ENCODE measurements at regions not wholly inside any gene's neighbourhood (a gene's known extent, or its start where the extent isn't known, plus 50 kb on each side); places are given as distances from the start of the nearest gene placed in this dataset.

DNA sequence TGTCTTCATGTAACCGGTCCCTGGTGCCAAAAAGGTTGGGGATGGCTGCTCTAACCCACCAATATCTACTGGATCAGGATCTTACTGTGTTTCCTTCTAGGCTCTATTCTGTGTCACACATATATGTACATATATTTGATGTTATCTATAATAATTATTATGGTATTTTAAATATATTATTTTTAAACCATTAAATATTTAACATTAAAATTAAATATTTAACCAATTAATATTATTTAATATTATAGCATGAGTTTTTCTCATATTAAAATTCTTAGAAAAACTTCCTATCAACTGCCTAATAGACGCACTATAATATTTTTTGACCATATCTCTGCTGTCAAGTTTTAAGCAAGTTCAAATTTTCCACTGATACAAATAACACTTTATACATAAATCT lies 196.9 kb upstream of the PLET1 start:
- Histone ChIP-seq H3K27ac (ENCODE audit: low read length) (no peak overlapping the region), H3K9me3 (ENCODE audit: control insufficient read depth, low read depth, low read length) (no peaks in the 10 kb centered on the region), H3K4me1 (ENCODE audit: control insufficient read depth, insufficient read depth, low read length) (no peaks in the 10 kb centered on the region), H3K4me3 (ENCODE audit: low read length) (no peak overlapping the region), H3K27me3 (ENCODE audit: control insufficient read depth, insufficient read depth, low read length) (no peaks in the 10 kb centered on the region), H3K36me3 (ENCODE audit: control insufficient read depth, insufficient read depth, low read length) (no peaks in the 10 kb centered on the region)
- WGBS (ENCODE audit: insufficient coverage, low lambda C conversion rate): no CpG with 5 or more reads among the region's 2 CpGs
- DNase-seq: no peak

DNA sequence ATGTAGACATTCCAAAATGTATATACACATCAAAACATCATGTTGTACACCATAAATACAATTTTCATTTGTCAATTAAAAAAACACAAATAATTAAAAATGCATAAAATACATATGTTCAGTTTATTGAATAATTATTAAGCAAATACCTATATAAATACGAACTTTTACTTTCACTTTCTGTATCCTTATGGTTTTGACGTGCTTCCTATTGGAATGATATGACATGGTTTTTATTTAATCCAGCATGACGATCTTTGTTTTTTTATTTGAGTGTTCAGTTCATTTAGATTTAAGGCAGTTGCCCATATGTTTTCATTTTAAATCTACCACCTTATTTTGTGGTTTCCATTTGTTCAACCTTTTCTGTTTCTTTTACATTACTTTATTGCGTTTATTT lies 198.3 kb upstream of the PLET1 start:
- no peak for DNase-seq
- no peaks in the 10 kb centered on the region for H3K36me3 ChIP-seq (ENCODE audit: control insufficient read depth, insufficient read depth, low read length)
- 86% methylated on average over 4 of the region's 4 CpGs for WGBS (ENCODE audit: insufficient coverage, low lambda C conversion rate)

DNA sequence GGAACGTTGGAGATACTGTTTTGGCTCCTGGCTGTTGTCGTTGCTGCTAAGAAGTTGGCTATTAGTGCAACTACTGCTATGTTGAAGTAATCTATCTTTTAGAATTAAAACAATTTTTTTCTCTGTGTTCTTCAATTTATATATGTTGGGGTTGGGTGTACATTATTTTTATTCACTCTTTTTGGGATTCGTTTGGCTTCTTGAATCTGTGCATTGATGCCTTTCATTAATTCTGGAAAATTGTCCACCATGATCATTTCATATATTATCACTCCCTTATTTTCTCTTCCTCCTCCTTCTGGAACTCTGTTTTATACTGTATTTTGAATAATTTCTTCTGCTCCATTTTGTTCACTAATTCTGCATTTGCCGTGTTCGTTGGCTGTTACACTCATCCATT lies 199.5 kb upstream of the PLET1 start:
- Histone ChIP-seq H3K27me3 (ENCODE audit: control insufficient read depth, insufficient read depth, low read length) (no peaks in the 10 kb centered on the region), H3K9me3 (ENCODE audit: control insufficient read depth, low read depth, low read length) (no peaks in the 10 kb centered on the region), H3K27ac (ENCODE audit: low read length) (no peak overlapping the region), H3K36me3 (ENCODE audit: control insufficient read depth, insufficient read depth, low read length) (no peaks in the 10 kb centered on the region), H3K4me1 (ENCODE audit: control insufficient read depth, insufficient read depth, low read length) (no peaks in the 10 kb centered on the region), H3K4me3 (ENCODE audit: low read length) (no peak overlapping the region)
- no peak for DNase-seq
- WGBS (ENCODE audit: insufficient coverage, low lambda C conversion rate): 94% methylated on average over 4 of the region's 5 CpGs

More for the DNA sequence above, 198.3 kb upstream of the PLET1 start:
- H3K4me1 ChIP-seq (ENCODE audit: control insufficient read depth, insufficient read depth, low read length): no peaks in the 10 kb centered on the region
- no peak overlapping the region for H3K27ac ChIP-seq (ENCODE audit: low read length)
- H3K4me3 ChIP-seq (ENCODE audit: low read length): no peak overlapping the region
- no peaks in the 10 kb centered on the region for H3K9me3 ChIP-seq (ENCODE audit: control insufficient read depth, low read depth, low read length)
- no peaks in the 10 kb centered on the region for H3K27me3 ChIP-seq (ENCODE audit: control insufficient read depth, insufficient read depth, low read length)

GRCh38 chr11:112464949-112465348 lies 204.3 kb upstream of the PLET1 start:
- Histone ChIP-seq H3K27me3 (ENCODE audit: control insufficient read depth, insufficient read depth, low read length) (no peaks in the 10 kb centered on the region), H3K27ac (ENCODE audit: low read length) (no peak overlapping the region), H3K4me3 (ENCODE audit: low read length) (no peak overlapping the region), H3K36me3 (ENCODE audit: control insufficient read depth, insufficient read depth, low read length) (no peaks in the 10 kb centered on the region), H3K9me3 (ENCODE audit: control insufficient read depth, low read depth, low read length) (no peaks in the 10 kb centered on the region), H3K4me1 (ENCODE audit: control insufficient read depth, insufficient read depth, low read length) (no peaks in the 10 kb centered on the region)
- no CpG with 5 or more reads among the region's 1 CpG for WGBS (ENCODE audit: insufficient coverage, low lambda C conversion rate)
- no peak for DNase-seq

GRCh38 chr11:112465433-112466024 lies 204.9 kb upstream of the PLET1 start:
- peaks cover under 1% of the 10 kb centered on the region for H3K27me3 ChIP-seq (ENCODE audit: control insufficient read depth, insufficient read depth, low read length)
- H3K4me1 ChIP-seq (ENCODE audit: control insufficient read depth, insufficient read depth, low read length): no peaks in the 10 kb centered on the region
- no peak overlapping the region for H3K27ac ChIP-seq (ENCODE audit: low read length)
- no peaks in the 10 kb centered on the region for H3K9me3 ChIP-seq (ENCODE audit: control insufficient read depth, low read depth, low read length)
- H3K4me3 ChIP-seq (ENCODE audit: low read length): no peak overlapping the region
- DNase-seq: no peak
- 70% methylated on average over 2 of the region's 6 CpGs for WGBS (ENCODE audit: insufficient coverage, low lambda C conversion rate)
- H3K36me3 ChIP-seq (ENCODE audit: control insufficient read depth, insufficient read depth, low read length): no peaks in the 10 kb centered on the region

DNA sequence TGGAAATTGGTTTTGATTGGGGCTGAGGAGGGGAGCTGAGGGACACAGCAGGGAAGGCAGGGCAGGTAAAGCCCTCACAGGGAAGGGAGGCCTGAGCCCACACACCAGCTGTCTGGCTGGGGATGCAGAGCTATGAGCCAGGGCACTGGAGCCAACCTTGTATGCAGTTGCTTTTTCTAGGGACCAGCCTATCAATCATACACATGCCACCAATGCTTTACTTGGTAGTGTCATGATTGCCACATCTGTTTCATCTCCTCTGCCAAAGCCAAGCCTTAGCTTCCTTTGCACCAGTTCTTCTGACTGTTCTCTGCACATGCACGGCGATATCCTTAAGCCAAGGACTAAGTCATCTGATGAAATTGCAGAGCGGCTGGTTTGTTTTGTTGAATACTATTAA lies 207.1 kb upstream of the PLET1 start:
- no peaks in the 10 kb centered on the region for H3K9me3 ChIP-seq (ENCODE audit: control insufficient read depth, low read depth, low read length)
- no peaks in the 10 kb centered on the region for H3K36me3 ChIP-seq (ENCODE audit: control insufficient read depth, insufficient read depth, low read length)
- H3K27me3 ChIP-seq (ENCODE audit: control insufficient read depth, insufficient read depth, low read length): peaks cover 6% of the 10 kb centered on the region
- no peak overlapping the region for H3K4me3 ChIP-seq (ENCODE audit: low read length)
- WGBS (ENCODE audit: insufficient coverage, low lambda C conversion rate): no CpG with 5 or more reads among the region's 3 CpGs
- H3K27ac ChIP-seq (ENCODE audit: low read length): no peak overlapping the region
- no peaks in the 10 kb centered on the region for H3K4me1 ChIP-seq (ENCODE audit: control insufficient read depth, insufficient read depth, low read length)
- no peak for DNase-seq

DNA sequence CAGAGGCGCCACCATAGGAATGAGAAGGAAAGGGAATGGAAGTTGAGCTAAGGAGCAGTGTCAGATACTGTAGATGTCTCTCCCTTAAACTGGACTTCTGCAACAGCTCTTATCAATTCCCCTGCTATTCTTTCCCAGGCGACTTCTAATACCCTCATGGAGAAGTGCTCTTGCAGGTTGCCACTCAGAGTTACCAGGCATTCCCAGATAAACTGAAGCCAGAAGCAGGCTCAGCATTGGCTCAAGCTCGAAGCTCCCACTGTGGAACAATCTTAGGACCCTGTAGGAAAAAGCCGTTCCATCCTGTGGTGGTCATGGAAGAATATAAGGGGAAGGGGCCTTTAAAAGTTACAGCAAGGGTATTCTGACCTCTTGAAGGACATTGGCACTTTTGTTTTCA lies 208.7 kb upstream of the PLET1 start:
- no peaks in the 10 kb centered on the region for H3K9me3 ChIP-seq (ENCODE audit: control insufficient read depth, low read depth, low read length)
- no peak overlapping the region for H3K27ac ChIP-seq (ENCODE audit: low read length)
- H3K36me3 ChIP-seq (ENCODE audit: control insufficient read depth, insufficient read depth, low read length): no peaks in the 10 kb centered on the region
- H3K27me3 ChIP-seq (ENCODE audit: control insufficient read depth, insufficient read depth, low read length): peaks cover 6% of the 10 kb centered on the region
- no peak for DNase-seq
- 92% methylated on average over 2 of the region's 4 CpGs for WGBS (ENCODE audit: insufficient coverage, low lambda C conversion rate)
- no peak overlapping the region for H3K4me3 ChIP-seq (ENCODE audit: low read length)
- no peaks in the 10 kb centered on the region for H3K4me1 ChIP-seq (ENCODE audit: control insufficient read depth, insufficient read depth, low read length)

- Histone ChIP-seq H3K36me3 (ENCODE audit: control insufficient read depth, insufficient read depth, low read length) (no peaks in the 10 kb centered on the region), H3K27ac (ENCODE audit: low read length) (no peak overlapping the region), H3K4me3 (ENCODE audit: low read length) (no peak overlapping the region), H3K4me1 (ENCODE audit: control insufficient read depth, insufficient read depth, low read length) (no peaks in the 10 kb centered on the region), H3K27me3 (ENCODE audit: control insufficient read depth, insufficient read depth, low read length) (peaks cover 6% of the 10 kb centered on the region), H3K9me3 (ENCODE audit: control insufficient read depth, low read depth, low read length) (no peaks in the 10 kb centered on the region)
- no peak for DNase-seq
- 80% methylated on average over 1 of the region's 4 CpGs for WGBS (ENCODE audit: insufficient coverage, low lambda C conversion rate)
Measured at GRCh38 chr11:112470355-112470754, 209.7 kb upstream of the PLET1 start.

GRCh38 chr11:112471731-112472130 lies 211.1 kb upstream of the PLET1 start:
- no peak overlapping the region for H3K4me3 ChIP-seq (ENCODE audit: low read length)
- H3K9me3 ChIP-seq (ENCODE audit: control insufficient read depth, low read depth, low read length): no peaks in the 10 kb centered on the region
- H3K27ac ChIP-seq (ENCODE audit: low read length): no peak overlapping the region

DNA sequence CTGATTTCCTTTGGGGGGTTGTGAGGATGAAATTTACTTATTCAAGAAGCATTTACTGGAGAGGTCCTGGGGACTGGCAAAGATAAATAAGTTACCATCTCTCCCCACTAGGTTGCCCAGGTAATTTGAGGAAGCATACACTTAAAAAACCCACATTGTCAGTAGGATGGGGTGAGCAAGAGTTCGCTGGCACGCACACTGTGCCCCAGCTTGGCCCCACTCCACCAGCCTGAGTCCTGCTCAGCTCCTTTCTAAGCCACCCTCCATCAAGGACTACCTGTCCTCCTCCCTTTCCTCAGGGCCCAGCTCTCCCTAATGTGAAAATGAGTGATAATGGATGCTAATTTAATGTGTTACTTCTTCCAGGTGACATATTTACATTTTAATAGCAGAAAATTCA lies 216.5 kb upstream of the PLET1 start:
- H3K27me3 ChIP-seq (ENCODE audit: control insufficient read depth, insufficient read depth, low read length): peaks cover 3% of the 10 kb centered on the region
- no peaks in the 10 kb centered on the region for H3K4me1 ChIP-seq (ENCODE audit: control insufficient read depth, insufficient read depth, low read length)
- H3K27ac ChIP-seq (ENCODE audit: low read length): no peak overlapping the region
- H3K4me3 ChIP-seq (ENCODE audit: low read length): no peak overlapping the region
- no peaks in the 10 kb centered on the region for H3K36me3 ChIP-seq (ENCODE audit: control insufficient read depth, insufficient read depth, low read length)
- no peak for DNase-seq
- no CpG with 5 or more reads among the region's 2 CpGs for WGBS (ENCODE audit: insufficient coverage, low lambda C conversion rate)
- H3K9me3 ChIP-seq (ENCODE audit: control insufficient read depth, low read depth, low read length): no peaks in the 10 kb centered on the region

More at GRCh38 chr11:112471731-112472130, 211.1 kb upstream of the PLET1 start:
- peaks cover 6% of the 10 kb centered on the region for H3K27me3 ChIP-seq (ENCODE audit: control insufficient read depth, insufficient read depth, low read length)
- DNase-seq: no peak
- H3K36me3 ChIP-seq (ENCODE audit: control insufficient read depth, insufficient read depth, low read length): no peaks in the 10 kb centered on the region
- no peaks in the 10 kb centered on the region for H3K4me1 ChIP-seq (ENCODE audit: control insufficient read depth, insufficient read depth, low read length)
- WGBS (ENCODE audit: insufficient coverage, low lambda C conversion rate): no CpG with 5 or more reads among the region's 5 CpGs

GRCh38 chr11:112477581-112478317 lies 217.1 kb upstream of the PLET1 start:
- no peak for DNase-seq
- no peaks in the 10 kb centered on the region for H3K4me1 ChIP-seq (ENCODE audit: control insufficient read depth, insufficient read depth, low read length)

More at GRCh38 chr11:112477581-112478317, 217.1 kb upstream of the PLET1 start:
- WGBS (ENCODE audit: insufficient coverage, low lambda C conversion rate): no CpG with 5 or more reads among the region's 6 CpGs
- Histone ChIP-seq H3K36me3 (ENCODE audit: control insufficient read depth, insufficient read depth, low read length) (no peaks in the 10 kb centered on the region), H3K27ac (ENCODE audit: low read length) (no peak overlapping the region), H3K9me3 (ENCODE audit: control insufficient read depth, low read depth, low read length) (no peaks in the 10 kb centered on the region), H3K4me3 (ENCODE audit: low read length) (no peak overlapping the region), H3K27me3 (ENCODE audit: control insufficient read depth, insufficient read depth, low read length) (peaks cover 2% of the 10 kb centered on the region)

All from large intestine (tissue), 3 donors.